GM18508 (cell line): ENCODE measurements at regions not wholly inside any gene's neighbourhood (a gene's known extent, or its start where the extent isn't known, plus 50 kb on each side); places are given as distances from the start of the nearest gene placed in this dataset.
"Not testable (repeated sequence)": the region's sequence is repeated elsewhere in the genome, so short reads cannot be mapped to it uniquely, and the experiment has no call there.

Experiments used
- ATAC-seq: cut with Tn5 transposase; IDR thresholded peaks from one replicate; pipeline ENCODE4 v1.9.1; 2021; ENCODE audit warnings: moderate number of reproducible peaks; ENCODE audit not compliant: insufficient read depth, unreplicated experiment

DNA sequence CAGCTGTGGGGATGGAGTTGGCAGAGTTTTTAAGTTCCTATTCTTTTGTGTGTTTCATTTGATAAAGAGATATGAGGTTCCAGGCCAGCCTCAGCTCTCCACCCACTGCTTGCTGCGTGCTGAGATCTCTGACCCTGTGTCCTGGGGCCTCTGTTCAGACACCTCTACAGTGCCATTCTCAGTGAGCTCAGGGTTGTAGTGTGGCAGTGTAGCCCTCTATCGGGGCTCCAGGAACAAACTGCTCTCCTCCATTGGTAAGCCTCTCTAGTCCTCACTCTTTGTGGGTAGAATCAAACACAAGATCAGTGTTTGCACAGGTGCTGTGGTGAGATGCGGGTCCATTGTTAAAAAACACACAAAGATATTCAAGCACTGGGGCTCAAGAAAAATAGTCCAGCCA is 386.6 kb upstream of the RPS23 start:
- no peak for ATAC-seq

DNA sequence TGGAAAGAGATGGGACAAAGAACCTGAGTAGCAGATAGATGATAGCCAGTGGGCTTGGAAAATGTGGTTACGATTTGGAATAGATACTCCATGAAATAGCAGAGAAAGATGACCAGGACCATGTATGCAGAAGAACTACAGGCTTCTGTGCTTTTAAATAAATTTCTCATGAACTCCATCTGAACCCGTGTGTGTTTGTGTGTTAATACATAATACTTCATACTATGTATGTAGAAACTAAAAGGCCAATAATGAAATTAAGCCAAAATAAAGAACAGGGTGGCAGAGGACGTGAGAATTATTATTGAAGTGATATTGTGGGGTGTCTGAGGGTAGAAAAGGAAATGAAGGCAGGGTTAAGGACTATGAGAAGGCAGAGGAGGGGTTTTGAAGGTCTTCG is 385.1 kb upstream of the RPS23 start:
- no peak for ATAC-seq

DNA sequence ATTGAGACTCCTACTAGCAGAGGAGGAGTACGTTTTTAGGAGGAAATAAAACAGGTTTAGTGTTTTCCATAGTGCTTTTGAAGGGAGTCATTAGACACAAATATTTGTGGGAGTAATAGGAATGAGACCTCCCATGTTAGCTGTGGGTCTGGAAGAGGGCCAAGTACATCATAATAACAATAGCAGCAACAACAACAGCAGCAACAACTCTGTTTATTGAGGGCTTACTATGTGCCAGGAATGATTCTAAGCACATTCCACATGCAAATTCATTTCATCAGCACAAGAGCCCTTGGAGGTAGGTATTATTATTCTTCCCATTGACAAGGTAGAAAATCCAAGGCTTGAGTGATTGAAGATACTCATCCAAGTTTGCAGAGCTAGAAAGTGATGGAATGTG is 384.2 kb upstream of the RPS23 start:
- ATAC-seq = no peak

DNA sequence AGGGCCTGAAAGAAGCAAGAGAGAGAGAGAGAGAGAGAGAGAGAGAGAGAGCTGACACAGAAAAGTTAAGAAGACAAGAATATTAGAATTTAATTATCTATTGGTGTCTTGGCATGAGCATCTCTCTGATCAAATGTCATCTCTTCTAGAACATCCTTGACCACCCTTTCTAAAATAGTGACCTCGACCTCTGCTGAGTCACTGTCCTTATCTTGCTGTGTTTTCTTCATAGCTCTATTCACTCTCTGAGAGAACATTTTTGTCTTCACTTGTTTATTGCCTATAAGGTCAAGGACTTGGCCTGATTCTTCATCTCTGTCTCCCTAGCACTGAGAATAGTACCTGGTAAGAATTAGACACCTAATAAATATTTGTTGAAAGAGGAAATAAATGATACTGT is 383.8 kb upstream of the RPS23 start:
- no peak for ATAC-seq

DNA sequence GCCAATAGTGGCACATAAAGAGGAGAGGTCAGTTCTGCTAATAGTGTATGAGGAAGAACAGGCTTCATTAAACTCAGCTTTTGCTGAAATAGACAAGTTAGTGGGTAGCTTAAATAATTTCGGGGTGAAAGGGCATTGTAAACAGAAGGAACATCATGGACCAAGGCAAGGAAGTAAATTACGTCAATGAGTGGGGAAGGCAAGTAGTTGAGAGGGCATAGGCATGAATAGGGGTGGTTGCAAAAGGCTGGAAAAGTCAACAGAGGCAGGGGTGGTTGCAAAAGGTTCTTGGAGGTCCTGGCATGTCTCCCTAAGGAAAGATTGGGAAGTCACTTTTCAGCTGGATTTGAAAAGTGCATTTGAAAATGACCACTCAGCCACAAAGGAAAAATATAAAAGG is 383.3 kb upstream of the RPS23 start:
- ATAC-seq = no peak

DNA sequence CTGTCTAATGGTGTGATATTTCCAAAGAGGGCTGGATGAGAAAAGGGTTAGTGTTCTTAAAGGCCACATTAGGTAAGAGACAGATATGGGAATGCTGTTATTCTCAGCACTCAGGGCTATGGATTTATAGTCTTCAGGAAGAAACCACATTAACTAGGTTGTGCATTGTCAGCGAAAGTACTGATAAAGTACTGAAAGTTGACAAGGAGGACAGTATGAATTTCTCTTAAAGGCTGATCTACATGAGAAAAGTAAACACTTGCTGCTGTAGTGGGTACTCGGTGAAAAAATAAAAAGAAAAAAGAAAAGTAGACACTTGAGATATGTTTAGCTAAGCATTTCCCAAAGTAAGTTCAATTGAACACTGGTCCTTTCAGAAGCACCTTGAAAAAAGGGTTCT is 381.0 kb upstream of the RPS23 start:
- ATAC-seq = no peak

DNA sequence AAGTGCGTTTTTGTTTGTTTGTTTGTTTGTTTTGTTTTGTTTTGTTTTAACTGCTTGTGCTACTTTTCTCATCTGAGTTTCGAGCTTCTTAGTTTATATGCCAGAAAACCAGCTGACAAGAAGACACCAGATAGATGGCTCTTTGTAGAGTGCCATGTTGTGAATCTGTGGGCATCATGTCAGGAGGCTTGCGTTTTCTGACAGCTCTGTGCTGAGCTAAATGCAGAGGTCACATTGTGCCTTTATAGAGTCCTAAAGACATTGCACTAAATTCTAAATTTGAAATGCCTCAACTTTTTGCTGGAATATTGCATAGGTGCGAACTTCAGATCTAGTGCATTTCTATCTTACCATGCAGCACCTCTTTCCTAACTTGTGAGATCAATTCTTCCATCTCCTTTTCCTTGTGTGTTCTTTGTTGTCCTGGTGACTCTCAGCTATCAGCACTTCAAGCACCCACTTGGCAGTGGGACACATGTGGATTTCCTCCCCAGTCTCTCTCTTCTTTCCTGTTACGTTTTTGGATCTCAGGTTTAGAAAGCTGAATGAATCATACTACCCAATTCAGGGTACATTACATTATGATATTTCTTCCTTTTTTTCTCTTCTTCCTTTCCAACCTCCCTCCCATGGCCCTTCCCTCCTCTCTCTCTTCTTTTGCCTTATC is 379.0 kb upstream of the RPS23 start:
- no peak for ATAC-seq

DNA sequence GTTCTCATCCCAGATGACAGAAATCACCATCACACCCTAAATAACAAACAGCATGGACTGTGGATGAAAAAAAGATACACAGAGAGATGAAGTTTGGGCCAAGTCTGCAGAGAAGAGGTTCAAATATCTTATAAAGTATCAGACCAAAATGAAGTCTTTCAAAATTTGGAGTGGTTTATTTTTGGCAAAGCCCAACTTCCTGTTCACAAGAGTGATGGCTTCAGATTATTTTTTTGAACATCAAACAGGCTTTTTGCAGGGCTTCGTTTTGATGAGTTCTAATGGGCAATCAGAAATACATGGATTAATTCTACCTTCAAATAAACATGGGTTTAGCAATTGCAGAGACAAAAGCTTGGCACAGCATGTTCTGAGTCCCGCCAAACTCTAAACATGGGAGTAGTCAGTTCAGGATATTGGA is 378.2 kb upstream of the RPS23 start:
- no peak for ATAC-seq

DNA sequence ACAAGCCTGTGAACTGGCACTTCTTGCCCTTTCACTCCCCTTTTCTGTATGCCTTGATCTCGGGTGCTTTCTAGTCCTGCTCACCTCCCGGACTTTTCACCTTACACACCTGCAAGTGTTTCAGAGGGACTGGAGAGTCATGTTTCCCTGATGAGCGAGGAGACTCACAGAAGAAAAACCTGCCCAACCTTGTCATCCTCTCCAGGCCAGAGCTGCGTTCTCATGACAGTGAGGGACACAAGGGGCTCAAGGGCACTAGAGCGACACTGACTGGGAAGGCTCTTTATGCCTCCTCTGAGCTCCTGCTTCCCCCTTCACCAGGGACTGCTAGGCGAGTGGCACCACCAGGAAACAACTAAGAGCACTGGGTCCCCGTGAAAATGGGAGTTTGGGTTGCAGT is 376.9 kb upstream of the RPS23 start:
- ATAC-seq = no peak

DNA sequence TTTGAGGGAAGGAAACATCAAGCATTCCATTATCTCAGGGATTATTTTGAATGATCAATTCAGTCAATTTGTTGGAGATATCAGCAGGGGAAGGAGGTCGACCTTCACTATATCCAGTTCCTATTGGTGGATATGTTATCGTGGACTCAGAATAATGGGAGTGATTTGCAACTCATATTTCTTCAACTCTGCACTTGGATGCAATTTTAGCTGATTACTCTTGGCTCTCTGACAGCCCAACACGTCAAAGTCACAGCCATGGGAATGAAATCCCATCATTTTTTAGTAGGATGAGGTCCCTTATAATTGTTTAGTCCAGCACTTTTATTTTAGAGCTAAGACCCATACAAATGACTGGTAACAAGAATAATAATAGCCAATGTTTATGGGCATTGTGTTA is 371.8 kb upstream of the RPS23 start:
- ATAC-seq = no peak

DNA sequence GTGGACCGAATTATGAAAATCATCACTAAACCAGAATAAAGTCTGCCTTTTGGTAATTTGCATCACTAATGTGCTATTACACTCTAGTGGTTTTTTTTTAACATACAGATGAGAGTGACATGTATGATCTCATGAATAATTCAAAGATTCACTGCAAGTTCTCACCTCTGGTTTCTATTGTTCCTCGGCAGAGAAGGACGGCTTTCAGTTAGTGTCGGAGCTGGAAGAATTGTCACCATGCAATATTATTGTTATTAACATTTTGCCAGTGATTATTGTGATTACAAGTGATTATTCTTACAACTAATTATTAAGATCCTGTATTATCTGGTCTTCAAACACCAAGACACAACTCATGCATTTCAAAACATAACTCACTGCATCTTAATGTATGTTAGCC is 366.6 kb upstream of the RPS23 start:
- no peak for ATAC-seq

DNA sequence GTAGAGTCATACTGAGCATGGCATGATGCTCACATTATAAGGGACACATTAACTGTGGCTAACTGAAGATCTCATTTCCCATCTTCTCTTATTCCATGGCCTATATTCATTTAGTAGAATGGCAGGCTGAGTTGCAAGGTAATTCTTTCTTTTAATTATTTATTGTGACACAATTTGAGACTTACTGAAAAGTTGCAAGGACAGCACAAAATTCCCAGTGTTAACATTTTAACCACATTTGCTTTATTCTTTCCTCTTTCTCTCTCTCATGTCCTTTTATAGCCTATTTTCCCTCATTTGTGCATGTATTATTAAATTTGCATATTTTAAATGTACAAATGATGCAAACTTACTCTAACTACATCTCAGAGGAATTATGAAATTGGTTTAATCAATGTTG is 366.1 kb upstream of the RPS23 start:
- no peak for ATAC-seq

DNA sequence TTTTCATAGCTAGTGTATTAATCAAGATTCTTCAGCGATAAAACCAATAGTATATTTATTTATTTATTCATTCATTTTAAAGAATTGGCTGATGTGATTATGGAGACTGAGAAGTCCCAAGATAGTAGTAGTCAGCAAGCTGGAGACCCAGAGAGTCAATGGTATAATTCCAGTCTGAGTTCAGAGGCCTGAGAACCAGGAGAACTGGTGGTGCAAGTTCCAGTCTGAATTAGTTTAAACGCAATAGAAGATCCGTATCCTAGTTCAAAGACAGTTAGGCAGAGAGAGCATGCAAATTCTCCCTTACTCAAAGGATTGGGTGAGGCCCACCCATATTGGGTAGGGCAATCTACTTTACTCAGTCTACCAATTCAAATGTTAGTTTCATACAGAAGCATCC is 364.2 kb upstream of the RPS23 start:
- ATAC-seq = no peak

DNA sequence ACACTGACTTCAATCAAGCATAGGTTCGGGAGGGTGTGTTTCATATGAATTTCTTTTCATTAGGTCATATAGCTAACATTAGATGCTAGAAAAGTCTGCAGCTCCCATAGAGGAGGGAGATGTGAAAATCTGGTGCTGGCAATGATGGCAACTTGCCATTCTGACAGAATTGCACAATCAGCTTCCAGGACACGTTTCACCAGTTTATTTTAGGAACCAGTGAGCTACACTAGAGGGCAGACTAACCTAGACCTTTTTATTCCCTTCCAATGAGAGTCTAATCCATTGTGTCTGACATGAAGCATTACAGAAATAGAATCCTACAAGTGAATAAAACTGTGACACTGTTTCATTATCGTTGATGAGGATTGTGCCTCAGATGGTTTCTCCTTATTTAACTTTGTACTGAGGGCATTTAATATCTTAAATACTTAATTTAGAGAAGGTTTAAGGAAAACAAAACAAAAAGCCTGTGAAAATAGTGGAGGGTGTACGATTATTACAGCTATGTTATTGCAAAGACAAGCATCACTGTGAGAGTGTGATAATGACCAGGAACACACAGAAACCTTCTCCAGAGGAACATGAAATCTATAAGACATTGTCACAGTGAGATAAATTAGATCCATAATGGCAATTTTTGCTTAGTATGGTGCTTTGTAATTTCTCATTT is 363.3 kb upstream of the RPS23 start:
- ATAC-seq = peak; percentile 59

DNA sequence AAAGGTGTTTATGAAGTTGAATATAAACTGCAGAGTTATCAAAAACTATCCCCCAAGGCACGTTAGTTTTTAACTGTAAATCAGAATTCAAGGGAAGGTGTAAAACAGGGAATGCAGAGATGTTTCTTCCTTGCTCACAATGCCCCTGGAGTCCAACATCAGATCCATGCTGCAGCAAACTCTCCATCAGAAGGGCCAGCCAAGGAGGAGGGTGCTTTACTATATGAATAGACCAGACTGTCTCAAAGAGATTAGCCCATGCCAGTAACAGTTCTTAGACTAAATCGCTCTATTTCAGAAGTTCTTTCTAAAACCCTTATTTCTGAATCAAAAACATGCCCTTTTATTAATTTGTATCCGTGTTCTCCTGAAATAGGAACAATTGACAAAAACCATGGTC is 362.8 kb upstream of the RPS23 start:
- no peak for ATAC-seq

DNA sequence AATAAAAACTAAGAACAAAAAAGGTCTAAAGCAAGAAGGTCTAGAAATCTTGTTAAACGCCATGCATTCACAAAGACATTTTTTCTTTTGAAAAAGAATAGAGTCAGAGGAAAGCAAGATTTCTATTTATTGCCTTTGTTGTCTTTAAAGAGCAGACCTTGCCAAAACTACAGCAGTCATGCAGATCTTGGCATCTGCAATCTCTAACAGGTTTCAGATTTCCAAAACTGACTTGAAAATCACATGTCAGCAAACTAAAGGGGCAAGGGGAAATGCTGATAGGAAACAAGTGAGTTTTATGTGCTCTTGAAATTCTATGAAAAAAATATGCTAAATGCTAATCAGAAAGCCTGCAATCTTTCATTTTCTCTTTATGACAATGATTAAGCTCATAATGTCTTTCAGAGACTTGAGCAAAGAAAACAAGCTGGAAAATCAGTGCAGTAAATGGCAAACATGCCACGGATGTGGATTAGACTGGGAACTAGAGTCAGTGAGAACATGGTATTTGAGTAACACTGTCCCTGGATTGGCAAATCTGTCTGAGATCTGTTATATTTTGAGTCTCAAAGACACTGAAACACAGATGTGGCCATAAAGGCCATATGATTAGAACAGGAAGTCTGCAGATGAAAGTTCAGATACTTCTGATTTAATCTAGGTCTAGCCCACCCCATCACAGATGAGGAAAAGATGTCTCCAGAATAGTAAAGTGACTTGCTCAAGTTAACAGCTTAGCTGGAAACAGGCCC is 361.4 kb upstream of the RPS23 start:
- ATAC-seq = no peak

DNA sequence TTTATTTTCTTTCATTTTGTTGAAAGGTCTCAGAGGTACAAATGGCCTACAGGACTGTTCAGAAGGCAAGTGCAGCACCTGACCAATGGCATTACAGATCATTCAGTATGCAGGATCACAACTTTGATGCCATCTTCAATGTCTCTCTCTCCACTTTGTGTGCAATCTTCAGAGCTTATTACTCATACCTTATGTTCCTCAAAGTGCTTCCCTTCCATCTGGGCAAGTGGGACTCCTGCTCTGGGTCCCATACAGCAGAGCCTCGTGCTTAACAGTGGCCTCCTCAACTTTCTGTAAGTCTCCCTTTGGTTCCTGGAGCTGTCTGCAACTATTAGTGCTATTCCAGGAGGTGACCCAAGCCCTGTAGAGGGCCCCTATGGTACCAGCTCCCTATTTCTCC is 358.4 kb upstream of the RPS23 start:
- ATAC-seq = no peak

DNA sequence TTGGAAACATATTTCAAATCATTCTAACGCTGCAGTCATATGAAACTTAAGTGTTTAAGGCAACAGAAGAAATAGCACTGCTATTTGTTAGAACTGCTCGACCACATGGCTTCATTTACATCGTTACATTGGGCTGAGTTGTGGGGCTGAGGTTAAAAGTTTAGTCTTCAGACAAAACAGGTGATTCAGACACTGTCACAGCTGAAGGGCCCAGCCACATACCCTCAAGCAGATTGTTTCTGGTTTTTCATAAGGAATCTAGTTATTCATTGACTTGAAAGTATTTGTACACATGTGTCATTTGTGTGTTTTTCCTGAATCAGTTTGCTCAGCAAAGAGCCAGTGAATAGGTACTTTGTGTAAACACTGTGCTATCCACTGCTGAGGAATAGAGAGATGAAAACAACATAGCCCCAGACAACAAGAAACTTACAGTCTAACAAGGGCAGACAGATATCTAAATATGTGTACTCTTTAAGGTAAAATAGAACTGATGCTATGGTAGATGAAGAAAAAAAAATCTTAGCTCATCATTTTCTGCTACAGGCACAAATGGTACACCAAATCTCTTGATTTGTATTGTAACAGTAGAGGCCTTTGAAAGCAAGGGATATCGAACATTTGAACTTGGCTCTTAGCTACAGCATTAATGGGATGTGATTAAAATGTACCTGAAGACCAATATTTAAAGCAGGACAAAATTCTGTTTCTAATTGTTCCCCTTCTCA is 357.6 kb upstream of the RPS23 start:
- ATAC-seq = no peak

DNA sequence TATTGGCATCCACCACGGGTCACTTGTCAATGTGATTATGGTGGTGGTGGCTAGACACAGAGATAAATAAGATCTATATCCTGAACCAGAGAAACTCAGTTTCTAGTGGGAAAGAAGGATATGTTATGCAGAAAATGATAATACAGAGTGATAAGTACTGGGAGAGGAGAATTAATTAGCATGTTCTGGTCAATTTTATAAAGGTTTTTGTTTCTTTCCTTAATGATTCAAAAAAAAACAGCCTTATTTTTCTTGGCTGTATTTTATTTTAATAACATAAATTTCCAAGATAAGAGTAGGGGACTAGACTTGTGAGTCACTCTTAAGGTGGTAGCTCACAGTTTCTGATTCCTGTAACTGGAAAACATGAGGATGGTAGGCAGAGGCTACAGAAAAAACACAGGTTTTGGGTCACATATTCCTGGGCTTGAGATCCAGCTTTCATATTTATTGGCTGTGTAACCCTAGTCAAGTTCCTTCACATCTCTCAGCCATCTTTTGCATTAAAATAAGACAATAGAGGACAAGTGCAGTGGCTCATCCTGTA is 350.3 kb upstream of the RPS23 start:
- ATAC-seq = no peak

DNA sequence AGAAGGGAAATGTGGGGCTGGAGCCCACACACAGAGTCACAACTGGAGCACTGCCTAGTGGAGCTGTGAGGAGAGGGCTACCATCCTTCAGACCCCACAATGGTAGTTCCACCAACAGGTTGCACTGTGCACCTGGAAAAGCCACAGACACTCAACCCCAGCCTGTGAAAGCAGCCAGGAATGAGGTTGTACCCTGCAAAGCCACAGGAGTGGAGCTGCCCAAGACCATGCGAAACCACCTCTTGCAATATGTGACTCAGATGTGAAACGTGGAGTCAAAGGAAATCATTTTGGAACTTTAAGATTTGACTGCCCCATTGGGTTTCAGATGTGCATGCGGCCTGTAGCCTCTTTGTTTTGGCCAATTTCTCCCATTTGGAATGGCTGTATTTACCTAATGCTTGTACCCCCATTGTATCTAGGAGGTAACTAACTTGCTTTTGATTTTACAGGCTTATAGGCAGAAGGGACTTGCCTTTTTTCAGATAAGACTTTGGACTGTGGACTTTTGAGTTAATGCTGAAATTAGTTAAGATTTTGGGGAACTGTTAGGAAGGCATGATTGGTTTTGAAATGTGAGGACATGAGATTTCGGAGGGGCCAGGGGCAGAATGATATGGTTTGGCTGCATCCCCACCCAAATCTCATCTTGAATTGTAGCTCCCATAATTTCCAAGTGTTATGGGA is 348.9 kb upstream of the RPS23 start:
- not testable (repeated sequence) for ATAC-seq
